Type B pancreatic cell (in vitro differentiated cells): ENCODE measurements at regions not wholly inside any gene's neighbourhood (a gene's known extent, or its start where the extent isn't known, plus 50 kb on each side); places are given as distances from the start of the nearest gene placed in this dataset.

ENCODE experiments used
- DNase-seq: peaks from one replicate; pipeline ENCODE4 v3.0.0; 2021; ENCODE audit warnings: mixed read lengths; ENCODE audit not compliant: unreplicated experiment; ENCODE audit errors: extremely low spot score
- H3K27ac Mint-ChIP-seq: 2 replicates; pipeline ENCODE4 v1.8.0; 2021; ENCODE audit warnings: mild to moderate bottlenecking, mixed read lengths
- H3K27me3 Mint-ChIP-seq: 2 replicates; pipeline ENCODE4 v1.8.0; 2021; ENCODE audit warnings: mixed read lengths
- H3K36me3 Mint-ChIP-seq: 2 replicates; pipeline ENCODE4 v1.8.0; 2021; ENCODE audit warnings: mixed read lengths
- H3K4me1 Mint-ChIP-seq: one replicate; pipeline ENCODE4 v1.8.0; 2021; ENCODE audit warnings: mixed read lengths; ENCODE audit not compliant: unreplicated experiment
- H3K4me3 Mint-ChIP-seq: 2 replicates; pipeline ENCODE4 v1.8.0; 2021; ENCODE audit warnings: mild to moderate bottlenecking, mixed read lengths
- H3K9me3 Mint-ChIP-seq: 2 replicates; pipeline ENCODE4 v1.8.0; 2021; ENCODE audit warnings: mixed read lengths
- TF ChIP-seq, protein P1 (sequence below): fragments of 200-600 bp; sonication (generic); conservative IDR thresholded peaks from 2 replicates; pipeline ENCODE4 v1.5.0; 2021; ENCODE audit warnings: antibody characterized with exemption, mild to moderate bottlenecking

DNA sequence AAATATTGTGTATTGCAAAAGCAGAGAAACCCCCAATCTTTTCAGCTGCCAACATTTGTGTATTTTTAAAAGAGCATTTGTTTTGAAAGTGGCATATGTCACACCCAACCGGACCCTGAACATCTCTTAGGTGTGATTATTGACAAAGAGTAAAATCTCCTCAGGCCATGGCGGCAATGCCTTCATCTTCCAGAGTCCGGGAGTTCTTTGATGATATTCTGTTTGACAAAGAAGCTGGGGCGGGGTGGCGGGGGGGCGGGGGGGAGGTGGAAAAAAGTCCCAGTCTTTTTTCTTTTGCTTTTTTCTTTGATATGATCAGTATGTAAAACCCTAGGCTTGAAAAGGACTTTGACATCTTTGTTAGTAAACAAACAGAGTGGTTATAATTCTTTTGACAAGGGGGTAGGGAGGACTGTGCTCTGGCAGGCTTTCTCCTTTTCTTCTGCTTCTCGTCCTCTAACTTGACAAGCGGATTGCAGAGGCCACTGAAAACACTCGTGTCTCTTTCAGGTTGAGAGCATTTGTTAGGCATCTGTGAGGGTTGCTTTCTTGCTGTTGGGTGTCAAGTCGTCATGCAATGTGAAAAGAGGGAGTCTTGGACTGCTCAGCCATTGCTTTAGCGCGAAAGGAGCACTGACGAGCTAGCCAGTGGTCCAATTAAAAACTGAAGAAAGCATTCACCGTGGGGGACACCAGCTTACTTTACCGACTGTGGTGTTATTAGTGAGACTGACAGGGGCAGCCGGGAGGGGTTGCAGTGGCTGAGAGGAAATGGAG, 243.2 kb downstream of the NSUN3 start:
- Mint-ChIP-seq H3K27me3 (peaks cover 12% of the 10 kb centered on the region), H3K27ac (no peak overlapping the region), H3K9me3 (no peaks in the 10 kb centered on the region), H3K4me1 (peaks cover 14% of the 10 kb centered on the region), H3K4me3 (peak overlapping the region; percentile 51), H3K36me3 (no peaks in the 10 kb centered on the region)
- no peak for DNase-seq
- TF ChIP-seq, protein P1, sequence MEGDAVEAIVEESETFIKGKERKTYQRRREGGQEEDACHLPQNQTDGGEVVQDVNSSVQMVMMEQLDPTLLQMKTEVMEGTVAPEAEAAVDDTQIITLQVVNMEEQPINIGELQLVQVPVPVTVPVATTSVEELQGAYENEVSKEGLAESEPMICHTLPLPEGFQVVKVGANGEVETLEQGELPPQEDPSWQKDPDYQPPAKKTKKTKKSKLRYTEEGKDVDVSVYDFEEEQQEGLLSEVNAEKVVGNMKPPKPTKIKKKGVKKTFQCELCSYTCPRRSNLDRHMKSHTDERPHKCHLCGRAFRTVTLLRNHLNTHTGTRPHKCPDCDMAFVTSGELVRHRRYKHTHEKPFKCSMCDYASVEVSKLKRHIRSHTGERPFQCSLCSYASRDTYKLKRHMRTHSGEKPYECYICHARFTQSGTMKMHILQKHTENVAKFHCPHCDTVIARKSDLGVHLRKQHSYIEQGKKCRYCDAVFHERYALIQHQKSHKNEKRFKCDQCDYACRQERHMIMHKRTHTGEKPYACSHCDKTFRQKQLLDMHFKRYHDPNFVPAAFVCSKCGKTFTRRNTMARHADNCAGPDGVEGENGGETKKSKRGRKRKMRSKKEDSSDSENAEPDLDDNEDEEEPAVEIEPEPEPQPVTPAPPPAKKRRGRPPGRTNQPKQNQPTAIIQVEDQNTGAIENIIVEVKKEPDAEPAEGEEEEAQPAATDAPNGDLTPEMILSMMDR = no peak

DNA sequence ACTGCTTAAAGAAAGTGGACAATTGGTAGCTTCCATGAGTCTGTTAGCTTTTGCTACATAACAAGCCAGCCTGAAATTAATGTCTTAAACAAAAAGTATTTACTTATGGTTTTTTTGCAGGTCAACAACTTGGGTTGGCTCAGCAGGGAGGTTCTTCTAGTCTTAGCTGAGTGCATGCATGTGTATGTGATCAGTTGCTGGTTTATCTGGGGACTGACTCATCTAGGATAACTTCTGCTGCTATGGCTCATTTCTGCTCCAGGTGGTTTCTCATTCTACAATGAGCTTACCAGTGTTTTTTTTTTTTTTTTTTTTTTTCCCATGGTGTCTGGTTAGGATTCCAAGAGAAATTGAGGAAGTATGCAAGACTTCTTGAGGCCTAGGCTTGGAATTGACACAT, 244.7 kb downstream of the NSUN3 start:
- no peaks in the 10 kb centered on the region for H3K9me3 Mint-ChIP-seq
- no peak overlapping the region for H3K4me3 Mint-ChIP-seq
- no peaks in the 10 kb centered on the region for H3K36me3 Mint-ChIP-seq
- TF ChIP-seq, protein P1 = no peak
- DNase-seq = no peak
- H3K27ac Mint-ChIP-seq = no peak overlapping the region
- H3K27me3 Mint-ChIP-seq = peaks cover 12% of the 10 kb centered on the region
- peaks cover 14% of the 10 kb centered on the region for H3K4me1 Mint-ChIP-seq

DNA sequence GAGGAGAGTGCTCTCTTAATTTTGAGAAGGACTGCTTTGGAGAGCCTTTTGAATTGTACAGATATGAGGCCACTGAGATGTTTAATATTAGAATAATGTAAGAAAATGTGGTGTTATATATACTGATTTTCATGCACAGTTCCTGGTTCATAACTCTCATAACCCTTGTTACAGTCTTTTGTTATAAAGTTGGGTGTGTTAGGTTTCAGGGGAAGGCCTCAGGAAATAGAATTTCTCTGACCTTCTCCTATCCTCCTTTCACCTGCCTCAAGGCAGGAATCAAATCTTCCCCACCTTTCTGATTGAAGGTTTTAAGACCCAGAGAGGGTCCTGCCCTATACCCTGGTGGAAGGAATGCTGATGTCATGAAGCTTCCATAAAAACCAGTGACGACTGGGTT, 245.9 kb downstream of the NSUN3 start:
- Mint-ChIP-seq H3K4me3 (no peak overlapping the region), H3K9me3 (no peaks in the 10 kb centered on the region), H3K4me1 (peaks cover 14% of the 10 kb centered on the region), H3K36me3 (no peaks in the 10 kb centered on the region), H3K27ac (no peak overlapping the region), H3K27me3 (peaks cover 6% of the 10 kb centered on the region)
- TF ChIP-seq, protein P1 = peak; percentile 15
- DNase-seq = no peak

DNA sequence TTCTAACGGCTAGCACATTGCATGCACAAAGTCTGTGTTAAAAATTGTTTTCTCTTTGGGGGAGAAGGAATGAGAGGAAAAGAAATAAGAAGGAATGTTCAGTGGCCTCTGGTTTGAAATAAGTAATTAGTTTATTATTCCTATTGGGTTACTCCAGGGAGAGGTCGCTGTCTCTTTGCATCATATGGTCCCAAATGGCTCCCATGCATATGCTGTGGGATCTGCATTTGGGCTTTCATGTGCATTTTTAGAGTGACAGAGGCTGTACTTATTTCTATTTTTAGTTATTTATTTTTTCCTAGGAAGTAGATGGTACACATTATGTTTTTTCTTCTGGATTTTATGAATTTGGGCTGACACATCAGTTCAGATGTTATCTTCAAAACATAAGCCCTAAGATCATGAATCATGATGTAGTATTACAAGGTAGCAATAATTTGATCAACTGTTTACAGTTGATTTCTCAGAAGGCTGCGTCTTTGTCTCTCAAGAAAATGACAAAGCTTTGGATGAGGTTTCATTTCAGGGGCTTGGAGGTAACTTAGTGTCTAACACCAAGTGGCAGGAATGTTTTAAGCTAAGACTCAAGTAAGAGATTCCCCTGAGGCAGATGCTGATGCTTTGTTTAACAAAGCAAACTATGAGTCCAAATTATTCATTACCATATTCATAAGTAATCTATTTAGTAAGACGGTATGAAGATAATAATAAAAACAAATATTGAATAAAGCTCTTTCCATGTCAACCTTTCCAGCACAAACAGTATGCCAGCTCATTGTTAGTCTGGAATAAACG, 247.7 kb downstream of the NSUN3 start:
- Mint-ChIP-seq H3K36me3 (no peaks in the 10 kb centered on the region), H3K4me1 (peaks cover 6% of the 10 kb centered on the region), H3K27me3 (no peaks in the 10 kb centered on the region), H3K27ac (no peak overlapping the region), H3K9me3 (no peaks in the 10 kb centered on the region), H3K4me3 (no peak overlapping the region)
- no peak for DNase-seq
- TF ChIP-seq, protein P1 = no peak

DNA sequence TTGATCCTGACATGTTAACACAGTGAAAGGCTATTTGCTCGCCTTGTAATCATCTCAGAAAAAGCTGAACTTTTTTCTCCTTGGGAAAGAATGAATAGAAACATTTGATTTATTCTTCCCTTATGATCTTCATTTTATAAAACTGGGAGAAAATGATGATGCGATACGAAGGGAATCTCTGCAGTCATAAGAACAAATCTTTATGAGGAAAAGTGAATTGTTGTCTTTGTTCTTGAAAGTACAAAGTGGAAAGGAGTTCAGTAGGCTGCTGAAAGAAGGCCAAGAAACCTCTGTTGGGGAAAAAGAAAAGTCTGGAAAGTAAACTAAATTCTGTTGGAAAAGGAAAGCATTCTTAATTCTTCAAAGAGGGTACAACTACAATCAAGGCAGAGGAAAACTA, 248.8 kb downstream of the NSUN3 start:
- TF ChIP-seq, protein P1 = no peak
- H3K27me3 Mint-ChIP-seq = no peaks in the 10 kb centered on the region
- H3K27ac Mint-ChIP-seq = no peak overlapping the region
- H3K4me3 Mint-ChIP-seq = no peak overlapping the region
- no peaks in the 10 kb centered on the region for H3K4me1 Mint-ChIP-seq
- no peaks in the 10 kb centered on the region for H3K36me3 Mint-ChIP-seq
- no peaks in the 10 kb centered on the region for H3K9me3 Mint-ChIP-seq
- no peak for DNase-seq
